H9 (cell line): ENCODE measurements at regions not wholly inside any gene's neighbourhood (a gene's known extent, or its start where the extent isn't known, plus 50 kb on each side); places are given as distances from the start of the nearest gene placed in this dataset.

ENCODE experiments used
- DNase-seq: peaks from one replicate; pipeline ENCODE4 v3.0.0-alpha.2; 2017
- H2AFZ ChIP-seq: one replicate; pipeline ENCODE4 v1.6.1; 2013; ENCODE audit warnings: mild to moderate bottlenecking, low read length, control low read depth, moderate library complexity
- H2AK5ac ChIP-seq: 2 replicates; pipeline ENCODE4 v1.6.1; 2013; ENCODE audit warnings: low read length, control low read depth, mixed read lengths; ENCODE audit not compliant: insufficient read length
- H2BK120ac ChIP-seq: one replicate; pipeline ENCODE4 v1.6.1; 2013; ENCODE audit warnings: low read depth, mild to moderate bottlenecking, low read length, control low read depth, inconsistent platforms; ENCODE audit not compliant: poor library complexity, severe bottlenecking
- H2BK12ac ChIP-seq: 2 replicates; pipeline ENCODE4 v1.6.1; 2013; ENCODE audit warnings: low read length, control low read depth, mixed read lengths, low read depth; ENCODE audit not compliant: insufficient read length
- H2BK15ac ChIP-seq: 2 replicates; pipeline ENCODE4 v1.6.1; 2013; ENCODE audit warnings: low read depth, low read length, control low read depth
- H2BK20ac ChIP-seq: one replicate; pipeline ENCODE4 v1.6.1; 2013; ENCODE audit warnings: low read depth, mild to moderate bottlenecking, low read length, control low read depth, inconsistent platforms; ENCODE audit not compliant: poor library complexity, severe bottlenecking
- H2BK5ac ChIP-seq: 2 replicates; pipeline ENCODE4 v1.6.1; 2013; ENCODE audit warnings: low read length, control low read depth, mixed read lengths; ENCODE audit not compliant: insufficient read length
- H3K14ac ChIP-seq: 2 replicates; pipeline ENCODE4 v1.6.1; 2013; ENCODE audit warnings: low read length, control low read depth; ENCODE audit not compliant: insufficient read depth
- H3K18ac ChIP-seq: 2 replicates; pipeline ENCODE4 v1.6.1; 2013; ENCODE audit warnings: low read depth, mild to moderate bottlenecking, mixed read lengths, low read length, control low read depth; ENCODE audit not compliant: insufficient read length
- H3K23ac ChIP-seq: 2 replicates; pipeline ENCODE4 v1.6.1; 2013; ENCODE audit warnings: low read length, control low read depth, mixed read lengths, low read depth; ENCODE audit not compliant: insufficient read length
- H3K23me2 ChIP-seq: 2 replicates; pipeline ENCODE4 v1.6.1; 2013; ENCODE audit warnings: low read depth, mild to moderate bottlenecking, mixed read lengths, low read length, control low read depth; ENCODE audit not compliant: insufficient read length, poor library complexity, severe bottlenecking
- H3K27ac ChIP-seq: 2 replicates; pipeline ENCODE4 v1.5.1; 2013; ENCODE audit warnings: low read length, control low read depth, mixed read lengths, low read depth; ENCODE audit not compliant: insufficient read length
- H3K27me3 ChIP-seq: 2 replicates; pipeline ENCODE4 v1.6.1; 2013; ENCODE audit warnings: low read length, control low read depth, inconsistent platforms; ENCODE audit not compliant: insufficient read depth
- H3K4ac ChIP-seq: 2 replicates; pipeline ENCODE4 v1.6.1; 2013; ENCODE audit warnings: low read depth, mild to moderate bottlenecking, control low read depth, inconsistent platforms, low read length, moderate library complexity
- H3K4me1 ChIP-seq: 2 replicates; pipeline ENCODE4 v1.6.1; 2013; ENCODE audit warnings: low read length, control low read depth, inconsistent platforms; ENCODE audit not compliant: insufficient read depth
- H3K4me2 ChIP-seq: 2 replicates; pipeline ENCODE4 v1.6.1; 2013; ENCODE audit warnings: low read length, control low read depth, mixed read lengths; ENCODE audit not compliant: insufficient read length, insufficient read depth
- H3K56ac ChIP-seq: 2 replicates; pipeline ENCODE4 v1.6.1; 2013; ENCODE audit warnings: low read depth, mild to moderate bottlenecking, mixed read lengths, low read length, control low read depth; ENCODE audit not compliant: insufficient read length
- H3K79me1 ChIP-seq: 2 replicates; pipeline ENCODE4 v1.6.1; 2013; ENCODE audit warnings: low read depth, mild to moderate bottlenecking, moderate library complexity, low read length, control low read depth, inconsistent platforms; ENCODE audit not compliant: insufficient read depth, poor library complexity, severe bottlenecking
- H3K79me2 ChIP-seq: 2 replicates; pipeline ENCODE4 v1.6.1; 2013; ENCODE audit warnings: low read length, control low read depth, inconsistent platforms; ENCODE audit not compliant: insufficient read depth
- H3K9ac ChIP-seq: 2 replicates; pipeline ENCODE4 v1.6.1; 2013; ENCODE audit warnings: low read length, control low read depth, mixed read lengths; ENCODE audit not compliant: insufficient read length; ENCODE audit errors: extremely low read depth
- H3K9me3 ChIP-seq: one replicate; pipeline ENCODE4 v1.6.1; 2013; ENCODE audit warnings: low read depth, low read length, inconsistent platforms; ENCODE audit not compliant: control insufficient read depth
- H3T11ph ChIP-seq: one replicate; pipeline ENCODE4 v1.6.1; 2013; ENCODE audit warnings: mild to moderate bottlenecking, low read length, control low read depth, inconsistent platforms
- H4K20me1 ChIP-seq: one replicate; pipeline ENCODE4 v1.6.1; 2013; ENCODE audit not compliant: control insufficient read depth, insufficient read length, insufficient read depth
- H4K5ac ChIP-seq: 2 replicates; pipeline ENCODE4 v1.6.1; 2013; ENCODE audit warnings: low read depth, mild to moderate bottlenecking, mixed read lengths, low read length, control low read depth; ENCODE audit not compliant: insufficient read length
- H4K8ac ChIP-seq: replicated peaks from 2 replicates; pipeline ENCODE4 v1.6.1; 2013; ENCODE audit warnings: low read length, control low read depth, mixed read lengths, low read depth; ENCODE audit not compliant: insufficient read length
- H4K91ac ChIP-seq: 2 replicates; pipeline ENCODE4 v1.6.1; 2013; ENCODE audit warnings: low read depth, mild to moderate bottlenecking, moderate library complexity, mixed read lengths, low read length, control low read depth; ENCODE audit not compliant: insufficient read length
- H3K27ac Mint-ChIP-seq, 3 experiments: 2 replicates in 2 of 3; 3 replicates in 1 of 3; pipeline ENCODE4 v1.8.0; 2020 to 2021; ENCODE audit warnings: mixed read lengths in 3 of 3, mild to moderate bottlenecking in 1 of 3, moderate library complexity in 1 of 3
- H3K27me3 Mint-ChIP-seq: 2 replicates; pipeline ENCODE4 v1.8.0; 2021; ENCODE audit warnings: low read depth, mild to moderate bottlenecking, moderate library complexity, mixed read lengths
- H3K36me3 Mint-ChIP-seq, 3 experiments: 2 replicates in 2 of 3; 3 replicates in 1 of 3; pipeline ENCODE4 v1.8.0; 2020 to 2021; ENCODE audit warnings: low read depth in 3 of 3, mixed read lengths in 3 of 3; ENCODE audit not compliant: insufficient read depth in 1 of 3
- H3K4me1 Mint-ChIP-seq, 2 experiments: 2 replicates each; pipeline ENCODE4 v1.8.0; 2020; ENCODE audit warnings: mixed read lengths in 2 of 2
- H3K4me3 Mint-ChIP-seq, 2 experiments: 2 replicates in 1 of 2; 3 replicates in 1 of 2; pipeline ENCODE4 v1.8.0; 2020 to 2021; ENCODE audit warnings: mild to moderate bottlenecking in 2 of 2, mixed read lengths in 2 of 2, moderate library complexity in 1 of 2
- H3K9me3 Mint-ChIP-seq, 2 experiments: 2 replicates in 1 of 2; 3 replicates in 1 of 2; pipeline ENCODE4 v1.8.0; 2020; ENCODE audit warnings: mild to moderate bottlenecking in 2 of 2, mixed read lengths in 2 of 2, moderate library complexity in 1 of 2
- CTCF ChIP-seq: fragments of 200-600 bp; sonication (generic); conservative IDR thresholded peaks from 3 replicates; pipeline ENCODE4 v1.8.0; 2021; ENCODE audit warnings: antibody characterized with exemption, mild to moderate bottlenecking
- WGBS: extraction: QIAGEN DNeasy Blood & Tissue Kit; methylation state at CpG from one replicate; pipeline ENCODE4 v1.1.7; 2013; ENCODE audit warnings: missing lambda C conversion rate, low lambda C conversion rate, mixed read lengths; ENCODE audit not compliant: insufficient read length; ENCODE audit errors: extremely low coverage; 5-methylcytosine and 5-hydroxymethylcytosine counted together

- no peaks in the 10 kb centered on the region for H3K9me3 ChIP-seq
- no peaks in the 10 kb centered on the region for H3K4me1 ChIP-seq
- H3K23me2 ChIP-seq: no peaks in the 10 kb centered on the region
- no peak overlapping the region for H2BK20ac ChIP-seq
- no peak overlapping the region for H3K14ac ChIP-seq
- H3K27me3 ChIP-seq: no peaks in the 10 kb centered on the region
- H3K23ac ChIP-seq: no peak overlapping the region
- no peak overlapping the region for H3K9ac ChIP-seq
- Mint-ChIP-seq H3K9me3 (peaks cover 2% of the 10 kb centered on the region in 2 experiments; a peak in 3 of 5 replicates), H3K27ac (no peak overlapping the region), H3K27me3 (peaks cover 5% of the 10 kb centered on the region), H3K4me1 (peaks cover 0 to 7% of the 10 kb centered on the region in 2 experiments; a peak in 1 of 4 replicates), H3K36me3 (no peaks in the 10 kb centered on the region; a peak in 1 of 7 replicates), H3K4me3 (no peak overlapping the region)
- no peak overlapping the region for H4K91ac ChIP-seq
- no peak for TF ChIP-seq CTCF
- H4K5ac ChIP-seq: no peak overlapping the region
- H2BK12ac ChIP-seq: no peak overlapping the region
- no peak overlapping the region for H3T11ph ChIP-seq
- no peak overlapping the region for H2BK120ac ChIP-seq
- H3K27ac ChIP-seq: no peak overlapping the region
- no peaks in the 10 kb centered on the region for H3K79me1 ChIP-seq
- no peak overlapping the region for H2BK5ac ChIP-seq
- no peak overlapping the region for H3K56ac ChIP-seq
- H3K4me2 ChIP-seq: no peak overlapping the region
- no peak overlapping the region for H2BK15ac ChIP-seq
- no peak overlapping the region for H4K8ac ChIP-seq
- no CpG with 5 or more reads among the region's 9 CpGs for WGBS
- H4K20me1 ChIP-seq: no peaks in the 10 kb centered on the region
- no peak overlapping the region for H2AK5ac ChIP-seq
- H2AFZ ChIP-seq: no peak overlapping the region
- no peak overlapping the region for H3K18ac ChIP-seq
- H3K79me2 ChIP-seq: no peaks in the 10 kb centered on the region
- DNase-seq: no peak
- H3K4ac ChIP-seq: no peak overlapping the region
These were observed 145.6 kb upstream of the ZNF32 start for GRCh38 chr10:43794181-43794815.
